ENCODE measurements at regions not wholly inside any gene's neighbourhood (a gene's known extent, or its start where the extent isn't known, plus 50 kb on each side); places are given as distances from the start of the nearest gene placed in this dataset.

- intact Hi-C loops (cut with DNase I): no loop called here
- Histone ChIP-seq H3K4me1 (ENCODE audit: control insufficient read depth in 2 of 3, insufficient read depth in 2 of 3, low read depth in 1 of 3, low read length in 3 of 3) (no peaks in the 10 kb centered on the region), H3K4me3 (ENCODE audit: low read length in 3 of 3) (peak overlapping the region; percentile 71 to 95 (median 75)), H3K27me3 (ENCODE audit: control insufficient read depth, insufficient read depth, low read length) (no peaks in the 10 kb centered on the region), H3K9me3 (ENCODE audit: control insufficient read depth in 2 of 3, insufficient read depth in 1 of 3, low read length in 3 of 3) (peaks cover 0 to 9% (median 0%) of the 10 kb centered on the region in 3 donors), H3K27ac (ENCODE audit: low read depth in 2 of 2, low read length in 2 of 2) (peak overlapping the region; percentile 71 to 78), H3K36me3 (ENCODE audit: control insufficient read depth in 2 of 3, insufficient read depth in 3 of 3, low read length in 3 of 3) (no peaks in the 10 kb centered on the region), H3K9ac (ENCODE audit: low read length in 3 of 3) (peak overlapping the region in 2 of 3 donors; percentile 57 to 95)
- FAIRE-seq: no peak
- DNase-seq: no peak
- no peak for TF ChIP-seq CTCF (IDR thresholded peaks at IDR 0.05; ENCODE audit: borderline replicate concordance, extremely low read depth, insufficient read depth)
These were observed 137.3 kb downstream of the HFE start for GRCh38 chr6:26224547-26224912.

GRCh38 chr6:26224940-26225847 is 138.0 kb downstream of the HFE start:
- H3K9ac ChIP-seq (ENCODE audit: low read length in 3 of 3): peak overlapping the region in 2 of 3 donors; percentile 57 to 95
- DNase-seq: peak in 4 of 5 donors; percentile 87 to 98 (median 94)

GRCh38 chr6:26225848-26226578 is 138.8 kb downstream of the HFE start:
- Histone ChIP-seq H3K9ac (ENCODE audit: low read length in 3 of 3) (peak overlapping the region in 1 of 3 donors; percentile 95), H3K27ac (ENCODE audit: low read depth in 2 of 2, low read length in 2 of 2) (no peak overlapping the region), H3K36me3 (ENCODE audit: control insufficient read depth in 2 of 3, insufficient read depth in 3 of 3, low read length in 3 of 3) (no peaks in the 10 kb centered on the region), H3K4me1 (ENCODE audit: control insufficient read depth in 2 of 3, insufficient read depth in 2 of 3, low read depth in 1 of 3, low read length in 3 of 3) (no peaks in the 10 kb centered on the region), H3K4me3 (ENCODE audit: low read length in 3 of 3) (peak overlapping the region in 1 of 3 donors; percentile 95), H3K9me3 (ENCODE audit: control insufficient read depth in 2 of 3, insufficient read depth in 1 of 3, low read length in 3 of 3) (peaks cover 0 to 9% (median 0%) of the 10 kb centered on the region in 3 donors), H3K27me3 (ENCODE audit: control insufficient read depth, insufficient read depth, low read length) (no peaks in the 10 kb centered on the region)
- FAIRE-seq (no peak), DNase-seq (peak in 4 of 5 donors; percentile 59 to 69 (median 66))
- intact Hi-C loops (cut with DNase I): no loop called here
- TF ChIP-seq CTCF (IDR thresholded peaks at IDR 0.05; ENCODE audit: borderline replicate concordance, extremely low read depth, insufficient read depth): no peak

More at GRCh38 chr6:26224940-26225847, 138.0 kb downstream of the HFE start:
- peak overlapping the region; percentile 71 to 95 (median 75) for H3K4me3 ChIP-seq (ENCODE audit: low read length in 3 of 3)
- no peaks in the 10 kb centered on the region for H3K27me3 ChIP-seq (ENCODE audit: control insufficient read depth, insufficient read depth, low read length)
- H3K9me3 ChIP-seq (ENCODE audit: control insufficient read depth in 2 of 3, insufficient read depth in 1 of 3, low read length in 3 of 3): peaks cover 0 to 9% (median 0%) of the 10 kb centered on the region in 3 donors
- no peaks in the 10 kb centered on the region for H3K4me1 ChIP-seq (ENCODE audit: control insufficient read depth in 2 of 3, insufficient read depth in 2 of 3, low read depth in 1 of 3, low read length in 3 of 3)
- intact Hi-C loops (cut with DNase I): no loop called here
- TF ChIP-seq CTCF (IDR thresholded peaks at IDR 0.05; ENCODE audit: borderline replicate concordance, extremely low read depth, insufficient read depth): no peak
- no peaks in the 10 kb centered on the region for H3K36me3 ChIP-seq (ENCODE audit: control insufficient read depth in 2 of 3, insufficient read depth in 3 of 3, low read length in 3 of 3)
- H3K27ac ChIP-seq (ENCODE audit: low read depth in 2 of 2, low read length in 2 of 2): no peak overlapping the region
- FAIRE-seq: no peak

All from kidney (tissue), 13 donors.